KBM-7 (cell line): ENCODE measurements at regions not wholly inside any gene's neighbourhood (a gene's known extent, or its start where the extent isn't known, plus 50 kb on each side); places are given as distances from the start of the nearest gene placed in this dataset.
"Not testable (repeated sequence)": the region's sequence is repeated elsewhere in the genome, so short reads cannot be mapped to it uniquely, and the experiment has no call there.

Experiments used
- DNase-seq: peaks from one replicate; pipeline ENCODE4 v3.0.0-alpha.2; 2015
- in situ Hi-C: fragments of 300-500 bp; cut with MboI; formaldehyde crosslinking; loops from 2 replicates; pipeline ENCODE4 v1.14.3; 2020; ENCODE audit warnings: low sequenced_read_pairs, low pct_unique_long_range_greater_than_20kb, mixed read lengths

GRCh38 chr16:26532456-26532855, 534.3 kb upstream of the C16orf82 start:
- in situ Hi-C loops: no loop called here
- no peak for DNase-seq

- in situ Hi-C loops: no loop called here
- no peak for DNase-seq
These were observed 524.5 kb upstream of the C16orf82 start for GRCh38 chr16:26542198-26542597.

GRCh38 chr16:26546573-26546972, 520.2 kb upstream of the C16orf82 start:
- in situ Hi-C loops: no loop called here
- no peak for DNase-seq

- no peak for DNase-seq
- in situ Hi-C loops: no loop called here
These were observed 519.0 kb upstream of the C16orf82 start for GRCh38 chr16:26547681-26548080.

- in situ Hi-C loops: no loop called here
These were observed 516.6 kb upstream of the C16orf82 start for GRCh38 chr16:26550111-26550610.

GRCh38 chr16:26554030-26554429, 512.7 kb upstream of the C16orf82 start:
- no peak for DNase-seq
- in situ Hi-C loops: no loop called here

More at GRCh38 chr16:26550111-26550610, 516.6 kb upstream of the C16orf82 start:
- no peak for DNase-seq

GRCh38 chr16:26561303-26561702, 505.4 kb upstream of the C16orf82 start:
- in situ Hi-C loops: no loop called here
- no peak for DNase-seq

GRCh38 chr16:26563018-26563417, 503.7 kb upstream of the C16orf82 start:
- DNase-seq: no peak
- in situ Hi-C loops: no loop called here

- in situ Hi-C loops: no loop called here
- no peak for DNase-seq
These were observed 499.4 kb upstream of the C16orf82 start for GRCh38 chr16:26567356-26567755.

GRCh38 chr16:26569793-26570192, 496.9 kb upstream of the C16orf82 start:
- in situ Hi-C loops: no loop called here
- peak; percentile 32 for DNase-seq

GRCh38 chr16:26578748-26579147, 488.0 kb upstream of the C16orf82 start:
- no peak for DNase-seq
- in situ Hi-C loops: no loop called here

- in situ Hi-C loops: no loop called here
These were observed 482.9 kb upstream of the C16orf82 start for GRCh38 chr16:26583803-26584202.

GRCh38 chr16:26593700-26594099, 473.0 kb upstream of the C16orf82 start:
- no peak for DNase-seq
- in situ Hi-C loops: no loop called here

More at GRCh38 chr16:26583803-26584202, 482.9 kb upstream of the C16orf82 start:
- DNase-seq: no peak

GRCh38 chr16:26594666-26595065, 472.1 kb upstream of the C16orf82 start:
- no peak for DNase-seq
- in situ Hi-C loops: no loop called here

- in situ Hi-C loops: no loop called here
- no peak for DNase-seq
These were observed 471.5 kb upstream of the C16orf82 start for GRCh38 chr16:26595199-26595598.

GRCh38 chr16:26596033-26596432, 470.7 kb upstream of the C16orf82 start:
- DNase-seq, in situ Hi-C loops: not testable (repeated sequence)

- DNase-seq: peak; percentile 5
- in situ Hi-C loops: no loop called here
These were observed 468.7 kb upstream of the C16orf82 start for GRCh38 chr16:26598061-26598460.

GRCh38 chr16:26598998-26599784, 467.5 kb upstream of the C16orf82 start:
- DNase-seq: no peak
- in situ Hi-C loops: no loop called here

GRCh38 chr16:26599785-26600104, 467.0 kb upstream of the C16orf82 start:
- in situ Hi-C loops: loop anchor here (25.0 kb wide), 1 partner anchor 888 kb away; no protein-coding TSS in a partner anchor
- no peak for DNase-seq

- DNase-seq: no peak
- in situ Hi-C loops: loop anchor here (25.0 kb wide), 1 partner anchor 886 kb away; no protein-coding TSS in a partner anchor
These were observed 465.4 kb upstream of the C16orf82 start for GRCh38 chr16:26601335-26601734.
